ENCODE measurements at regions not wholly inside any gene's neighbourhood (a gene's known extent, or its start where the extent isn't known, plus 50 kb on each side); places are given as distances from the start of the nearest gene placed in this dataset.
A peak's percentile ranks its signal among the peaks of the same experiment; 100 is the strongest.

DNA sequence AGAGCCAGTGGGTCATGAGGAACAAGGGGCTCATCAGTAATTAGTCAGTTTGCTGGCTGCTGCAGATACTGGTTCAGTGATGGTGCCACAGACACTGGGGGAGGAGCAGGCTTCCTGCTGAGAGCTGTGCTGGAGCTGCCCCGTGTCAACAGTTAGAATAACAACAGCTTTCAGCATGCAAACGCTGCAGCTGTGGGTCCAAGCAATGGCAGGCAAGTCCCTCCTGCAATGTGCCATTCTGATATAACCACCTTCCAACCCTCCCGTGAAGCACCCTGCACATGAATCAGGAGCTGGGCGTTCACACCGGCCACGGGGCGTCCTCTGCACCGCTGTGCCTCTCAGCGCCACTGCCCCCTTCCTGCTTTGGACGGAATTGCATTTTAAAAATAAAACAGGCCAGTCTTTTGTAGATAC, 258.4 kb upstream of the SFSWAP start:
- Histone ChIP-seq H3K9ac (ENCODE audit: low read length) (no peak overlapping the region), H3K4me1 (ENCODE audit: control insufficient read depth in 1 of 2, insufficient read depth in 2 of 2, low read length in 2 of 2) (no peaks in the 10 kb centered on the region), H4K91ac (ENCODE audit: low read depth, low read length) (no peak overlapping the region), H3K23ac (ENCODE audit: low read length) (no peak overlapping the region), H2AK5ac (ENCODE audit: low read length) (no peak overlapping the region), H3K9me3 (ENCODE audit: insufficient read depth, low read depth, low read length) (peaks cover 3% of the 10 kb centered on the region), H2BK12ac (ENCODE audit: low read length) (no peak overlapping the region), H4K12ac (ENCODE audit: low read depth, low read length) (no peak overlapping the region), H4K8ac (ENCODE audit: low read depth, low read length) (no peak overlapping the region), H3K4me3 (ENCODE audit: low read depth, low read length) (no peak overlapping the region), H2AFZ (ENCODE audit: insufficient read depth, low read length, poor library complexity) (no peak overlapping the region), H3K79me2 (ENCODE audit: control insufficient read depth, insufficient read depth, low read length, poor library complexity) (no peaks in the 10 kb centered on the region), H3K18ac (ENCODE audit: low read length) (no peak overlapping the region), H3K4ac (ENCODE audit: low read depth, low read length) (no peak overlapping the region), H3K4me2 (ENCODE audit: low read length) (no peak overlapping the region), H3K14ac (ENCODE audit: low read length) (no peak overlapping the region), H3K27ac (ENCODE audit: low read depth, low read length) (no peak overlapping the region), H3K36me3 (ENCODE audit: control insufficient read depth in 1 of 2, insufficient read depth in 2 of 2, low read length in 2 of 2) (no peaks in the 10 kb centered on the region), H3K79me1 (ENCODE audit: low read length) (no peaks in the 10 kb centered on the region), H2BK5ac (ENCODE audit: low read depth, low read length, poor library complexity) (no peak overlapping the region), H2BK120ac (ENCODE audit: insufficient read depth, low read length, poor library complexity) (no peak overlapping the region), H3K27me3 (ENCODE audit: insufficient read depth, low read length) (no peaks in the 10 kb centered on the region)
- DNase-seq = peak in 1 of 2 donors; percentile 20
- WGBS (ENCODE audit: extremely low coverage, insufficient coverage, insufficient read length) = no CpG with 5 or more reads among the region's 10 CpGs

DNA sequence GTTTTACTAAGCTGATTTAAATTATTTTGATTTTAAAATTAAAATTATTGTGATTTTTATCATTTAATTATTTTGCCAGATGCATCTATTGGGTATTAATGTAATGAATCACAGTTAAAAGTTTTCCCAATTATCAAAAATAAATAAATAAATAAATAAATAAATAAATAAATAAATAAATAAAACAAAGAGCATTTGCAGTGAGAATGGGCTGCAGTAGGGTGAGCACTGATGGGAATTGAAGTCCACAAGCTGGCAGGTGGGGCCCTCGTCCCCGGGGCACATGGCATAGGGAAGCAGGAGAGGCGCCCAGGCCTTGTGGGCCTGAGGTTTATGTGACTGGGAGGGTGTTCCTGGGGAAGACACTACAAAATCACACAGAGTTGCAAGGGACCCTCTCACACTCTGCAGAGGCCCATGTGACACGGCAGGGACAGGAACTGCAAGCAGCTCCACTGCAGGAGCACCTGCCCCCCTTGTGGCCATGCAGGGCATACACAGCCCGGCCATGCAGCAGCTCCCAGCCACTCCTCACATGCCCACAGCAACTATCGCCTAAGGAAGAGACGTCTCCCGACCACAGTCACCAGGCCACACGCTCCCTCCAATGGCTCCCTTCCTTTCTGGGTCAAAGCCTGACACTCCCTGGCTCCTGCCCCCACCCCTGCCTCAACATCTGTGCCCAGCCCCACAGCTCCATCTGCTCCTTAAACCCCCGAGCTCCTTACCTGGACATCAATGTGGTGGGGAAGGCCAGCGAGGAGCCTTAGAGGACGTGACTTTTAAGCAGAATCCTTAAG, 256.3 kb upstream of the SFSWAP start:
- Histone ChIP-seq H3K79me2 (ENCODE audit: control insufficient read depth, insufficient read depth, low read length, poor library complexity) (no peaks in the 10 kb centered on the region), H3K23ac (ENCODE audit: low read length) (no peak overlapping the region), H3K18ac (ENCODE audit: low read length) (no peak overlapping the region), H2BK12ac (ENCODE audit: low read length) (no peak overlapping the region), H4K91ac (ENCODE audit: low read depth, low read length) (no peak overlapping the region), H2BK5ac (ENCODE audit: low read depth, low read length, poor library complexity) (no peak overlapping the region), H2AK5ac (ENCODE audit: low read length) (no peak overlapping the region), H3K9ac (ENCODE audit: low read length) (no peak overlapping the region), H3K27me3 (ENCODE audit: insufficient read depth, low read length) (no peaks in the 10 kb centered on the region), H3K4ac (ENCODE audit: low read depth, low read length) (no peak overlapping the region), H3K79me1 (ENCODE audit: low read length) (no peaks in the 10 kb centered on the region), H4K12ac (ENCODE audit: low read depth, low read length) (no peak overlapping the region), H2AFZ (ENCODE audit: insufficient read depth, low read length, poor library complexity) (no peak overlapping the region), H3K4me3 (ENCODE audit: low read depth, low read length) (no peak overlapping the region), H3K14ac (ENCODE audit: low read length) (no peak overlapping the region), H3K9me3 (ENCODE audit: insufficient read depth, low read depth, low read length) (no peaks in the 10 kb centered on the region), H3K4me2 (ENCODE audit: low read length) (no peak overlapping the region), H3K27ac (ENCODE audit: low read depth, low read length) (no peak overlapping the region), H3K4me1 (ENCODE audit: control insufficient read depth in 1 of 2, insufficient read depth in 2 of 2, low read length in 2 of 2) (no peaks in the 10 kb centered on the region), H3K36me3 (ENCODE audit: control insufficient read depth in 1 of 2, insufficient read depth in 2 of 2, low read length in 2 of 2) (no peaks in the 10 kb centered on the region), H4K8ac (ENCODE audit: low read depth, low read length) (no peak overlapping the region), H2BK120ac (ENCODE audit: insufficient read depth, low read length, poor library complexity) (no peak overlapping the region)
- WGBS (ENCODE audit: extremely low coverage, insufficient coverage, insufficient read length) = no CpG with 5 or more reads among the region's 12 CpGs
- DNase-seq = peak; percentile 6 to 64

DNA sequence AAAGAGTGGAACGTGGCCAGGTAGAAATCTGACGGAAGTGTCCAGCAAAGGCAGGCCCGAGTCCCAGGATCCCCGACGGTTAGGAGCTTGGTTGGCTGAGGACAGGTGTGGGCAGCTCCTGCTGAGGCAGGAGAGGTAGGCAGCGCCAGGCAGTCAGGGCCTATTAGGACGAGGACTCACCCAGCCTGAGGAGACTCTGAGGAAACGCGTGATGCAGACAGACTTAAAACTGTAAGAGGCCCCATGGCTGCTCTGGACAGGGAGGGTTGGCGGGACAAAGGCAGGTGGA, 255.7 kb upstream of the SFSWAP start:
- Histone ChIP-seq H4K8ac (ENCODE audit: low read depth, low read length) (no peak overlapping the region), H3K27me3 (ENCODE audit: insufficient read depth, low read length) (no peaks in the 10 kb centered on the region), H3K23ac (ENCODE audit: low read length) (no peak overlapping the region), H3K14ac (ENCODE audit: low read length) (no peak overlapping the region), H3K79me1 (ENCODE audit: low read length) (no peaks in the 10 kb centered on the region), H2BK120ac (ENCODE audit: insufficient read depth, low read length, poor library complexity) (no peak overlapping the region), H3K4me3 (ENCODE audit: low read depth, low read length) (no peak overlapping the region), H3K18ac (ENCODE audit: low read length) (no peak overlapping the region), H3K27ac (ENCODE audit: low read depth, low read length) (no peak overlapping the region), H2BK5ac (ENCODE audit: low read depth, low read length, poor library complexity) (no peak overlapping the region), H3K9ac (ENCODE audit: low read length) (no peak overlapping the region), H4K91ac (ENCODE audit: low read depth, low read length) (no peak overlapping the region), H3K4ac (ENCODE audit: low read depth, low read length) (no peak overlapping the region), H2AK5ac (ENCODE audit: low read length) (no peak overlapping the region), H3K9me3 (ENCODE audit: insufficient read depth, low read depth, low read length) (no peaks in the 10 kb centered on the region), H3K4me2 (ENCODE audit: low read length) (no peak overlapping the region), H4K12ac (ENCODE audit: low read depth, low read length) (no peak overlapping the region), H3K36me3 (ENCODE audit: control insufficient read depth in 1 of 2, insufficient read depth in 2 of 2, low read length in 2 of 2) (no peaks in the 10 kb centered on the region), H3K4me1 (ENCODE audit: control insufficient read depth in 1 of 2, insufficient read depth in 2 of 2, low read length in 2 of 2) (no peaks in the 10 kb centered on the region), H2AFZ (ENCODE audit: insufficient read depth, low read length, poor library complexity) (no peak overlapping the region), H2BK12ac (ENCODE audit: low read length) (no peak overlapping the region), H3K79me2 (ENCODE audit: control insufficient read depth, insufficient read depth, low read length, poor library complexity) (no peaks in the 10 kb centered on the region)
- WGBS (ENCODE audit: extremely low coverage, insufficient coverage, insufficient read length) = no CpG with 5 or more reads among the region's 10 CpGs
- DNase-seq = no peak

- Histone ChIP-seq H3K4ac (ENCODE audit: low read depth, low read length) (no peak overlapping the region), H3K79me1 (ENCODE audit: low read length) (no peaks in the 10 kb centered on the region), H3K18ac (ENCODE audit: low read length) (no peak overlapping the region), H3K27ac (ENCODE audit: low read depth, low read length) (no peak overlapping the region), H2BK120ac (ENCODE audit: insufficient read depth, low read length, poor library complexity) (no peak overlapping the region), H3K27me3 (ENCODE audit: insufficient read depth, low read length) (no peaks in the 10 kb centered on the region), H2BK12ac (ENCODE audit: low read length) (no peak overlapping the region), H4K8ac (ENCODE audit: low read depth, low read length) (no peak overlapping the region), H3K9ac (ENCODE audit: low read length) (no peak overlapping the region), H2BK5ac (ENCODE audit: low read depth, low read length, poor library complexity) (no peak overlapping the region), H4K12ac (ENCODE audit: low read depth, low read length) (no peak overlapping the region), H3K23ac (ENCODE audit: low read length) (no peak overlapping the region), H2AK5ac (ENCODE audit: low read length) (no peak overlapping the region), H3K79me2 (ENCODE audit: control insufficient read depth, insufficient read depth, low read length, poor library complexity) (no peaks in the 10 kb centered on the region), H3K4me2 (ENCODE audit: low read length) (no peak overlapping the region), H4K91ac (ENCODE audit: low read depth, low read length) (no peak overlapping the region), H3K14ac (ENCODE audit: low read length) (no peak overlapping the region), H3K9me3 (ENCODE audit: insufficient read depth, low read depth, low read length) (no peaks in the 10 kb centered on the region), H3K4me3 (ENCODE audit: low read depth, low read length) (no peak overlapping the region), H2AFZ (ENCODE audit: insufficient read depth, low read length, poor library complexity) (no peak overlapping the region), H3K36me3 (ENCODE audit: control insufficient read depth in 1 of 2, insufficient read depth in 2 of 2, low read length in 2 of 2) (no peaks in the 10 kb centered on the region), H3K4me1 (ENCODE audit: control insufficient read depth in 1 of 2, insufficient read depth in 2 of 2, low read length in 2 of 2) (no peaks in the 10 kb centered on the region)
- WGBS (ENCODE audit: extremely low coverage, insufficient coverage, insufficient read length) = no CpG with 5 or more reads among the region's 12 CpGs
- no peak for DNase-seq
Observed at GRCh38 chr12:131455581-131456110, 255.2 kb upstream of the SFSWAP start.

Data from trophoblast cell (in vitro differentiated cells and primary cell).